ENCODE measurements at regions not wholly inside any gene's neighbourhood (a gene's known extent, or its start where the extent isn't known, plus 50 kb on each side); places are given as distances from the start of the nearest gene placed in this dataset.
"Not testable (repeated sequence)": the region's sequence is repeated elsewhere in the genome, so short reads cannot be mapped to it uniquely, and the experiment has no call there.

DNA sequence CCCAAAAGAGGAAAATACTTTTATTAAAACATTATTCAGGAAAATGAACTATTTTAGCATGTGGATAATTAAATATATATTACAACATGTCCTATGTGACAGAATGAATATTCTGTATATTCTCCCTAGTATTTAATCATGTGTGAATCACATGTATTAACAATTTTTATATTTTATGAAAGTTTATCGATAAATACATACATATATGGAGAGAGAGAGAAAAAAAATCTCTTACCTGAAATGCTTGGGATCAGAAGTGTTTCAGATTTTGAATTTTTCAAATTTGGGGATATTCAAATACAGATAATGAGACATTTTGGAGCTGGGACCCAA is 228.6 kb upstream of the RBBP8 start:
- Histone ChIP-seq H3K27ac (ENCODE audit: low read depth, low read length) (no peak overlapping the region), H3K4me3 (ENCODE audit: low read length) (no peak overlapping the region), H3K9me3 (ENCODE audit: low read length) (no peaks in the 10 kb centered on the region), H3K27me3 (ENCODE audit: insufficient read depth, low read length, poor library complexity, severe bottlenecking) (no peaks in the 10 kb centered on the region), H3K36me3 (ENCODE audit: insufficient read depth, low read length) (no peaks in the 10 kb centered on the region), H3K4me1 (ENCODE audit: insufficient read depth, low read length) (no peaks in the 10 kb centered on the region)
- H3K27ac Mint-ChIP-seq, result no peak overlapping the region
- peaks cover 0 to 2% (median 0%) of the 10 kb centered on the region in 3 donors for H3K36me3 Mint-ChIP-seq
- H3K4me3 Mint-ChIP-seq, result no peak overlapping the region
- no peak for DNase-seq
- no peaks in the 10 kb centered on the region for H3K4me1 Mint-ChIP-seq
- H3K27me3 Mint-ChIP-seq, result peaks cover 8 to 13% of the 10 kb centered on the region in 2 donors
- POLR2A ChIA-PET, result no interaction called here
- CTCF ChIA-PET, result no interaction called here
- peaks cover 0 to 2% (median 0%) of the 10 kb centered on the region in 5 donors for H3K9me3 Mint-ChIP-seq

DNA sequence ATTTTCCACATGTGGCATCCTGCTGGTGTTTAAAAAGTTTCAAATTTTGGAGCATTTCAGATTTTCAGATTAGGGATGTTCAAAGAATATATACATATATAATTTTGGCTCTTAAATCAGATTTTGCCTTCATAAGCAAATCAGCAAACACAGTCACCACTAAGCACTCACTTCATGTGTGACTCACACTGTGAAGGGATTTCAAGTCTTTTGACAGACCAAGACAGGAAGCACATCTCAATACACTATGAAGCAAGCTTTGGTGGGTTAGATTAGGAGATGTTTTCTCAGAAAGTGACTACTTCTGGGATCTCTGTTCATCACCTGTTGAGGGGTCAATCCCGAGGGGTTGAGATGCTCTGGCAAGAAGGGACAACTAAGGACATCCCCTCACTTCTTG is 227.8 kb upstream of the RBBP8 start:
- no peaks in the 10 kb centered on the region for H3K36me3 ChIP-seq (ENCODE audit: insufficient read depth, low read length)
- no peaks in the 10 kb centered on the region for H3K9me3 ChIP-seq (ENCODE audit: low read length)
- Mint-ChIP-seq H3K27ac (no peak overlapping the region), H3K9me3 (no peaks in the 10 kb centered on the region), H3K4me1 (no peaks in the 10 kb centered on the region), H3K4me3 (no peak overlapping the region), H3K36me3 (no peaks in the 10 kb centered on the region), H3K27me3 (peaks cover 8% of the 10 kb centered on the region in 2 donors)
- no peak overlapping the region for H3K27ac ChIP-seq (ENCODE audit: low read depth, low read length)
- DNase-seq, result no peak
- no peaks in the 10 kb centered on the region for H3K27me3 ChIP-seq (ENCODE audit: insufficient read depth, low read length, poor library complexity, severe bottlenecking)
- H3K4me1 ChIP-seq (ENCODE audit: insufficient read depth, low read length), result no peaks in the 10 kb centered on the region
- POLR2A ChIA-PET, result no interaction called here
- no peak overlapping the region for H3K4me3 ChIP-seq (ENCODE audit: low read length)
- CTCF ChIA-PET, result no interaction called here

DNA sequence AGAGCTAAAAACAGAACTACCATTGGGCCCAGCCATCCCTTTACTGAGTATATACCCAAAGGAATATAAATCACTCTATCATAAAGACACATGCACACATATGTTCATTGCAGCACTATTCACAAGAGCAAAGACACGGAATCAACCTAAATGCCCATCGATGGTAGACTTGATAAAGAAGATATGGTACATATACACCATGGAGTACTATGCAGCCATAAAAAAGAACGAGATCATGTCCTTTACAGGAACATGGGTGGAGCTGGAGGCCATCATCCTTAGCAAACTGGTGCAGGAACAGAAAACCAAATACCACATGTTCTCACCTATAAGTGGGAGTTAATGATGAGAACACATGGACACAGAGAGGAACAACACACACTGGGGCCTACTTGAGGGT is 227.1 kb upstream of the RBBP8 start:
- H3K4me3 ChIP-seq (ENCODE audit: low read length); H3K36me3 ChIP-seq (ENCODE audit: insufficient read depth, low read length); H3K4me3 Mint-ChIP-seq; H3K27ac Mint-ChIP-seq; H3K27ac ChIP-seq (ENCODE audit: low read depth, low read length); H3K4me1 Mint-ChIP-seq; DNase-seq; H3K36me3 Mint-ChIP-seq; H3K9me3 Mint-ChIP-seq; H3K27me3 Mint-ChIP-seq; CTCF ChIA-PET; H3K4me1 ChIP-seq (ENCODE audit: insufficient read depth, low read length); POLR2A ChIA-PET; H3K9me3 ChIP-seq (ENCODE audit: low read length); H3K27me3 ChIP-seq (ENCODE audit: insufficient read depth, low read length, poor library complexity, severe bottlenecking): not testable (repeated sequence)

DNA sequence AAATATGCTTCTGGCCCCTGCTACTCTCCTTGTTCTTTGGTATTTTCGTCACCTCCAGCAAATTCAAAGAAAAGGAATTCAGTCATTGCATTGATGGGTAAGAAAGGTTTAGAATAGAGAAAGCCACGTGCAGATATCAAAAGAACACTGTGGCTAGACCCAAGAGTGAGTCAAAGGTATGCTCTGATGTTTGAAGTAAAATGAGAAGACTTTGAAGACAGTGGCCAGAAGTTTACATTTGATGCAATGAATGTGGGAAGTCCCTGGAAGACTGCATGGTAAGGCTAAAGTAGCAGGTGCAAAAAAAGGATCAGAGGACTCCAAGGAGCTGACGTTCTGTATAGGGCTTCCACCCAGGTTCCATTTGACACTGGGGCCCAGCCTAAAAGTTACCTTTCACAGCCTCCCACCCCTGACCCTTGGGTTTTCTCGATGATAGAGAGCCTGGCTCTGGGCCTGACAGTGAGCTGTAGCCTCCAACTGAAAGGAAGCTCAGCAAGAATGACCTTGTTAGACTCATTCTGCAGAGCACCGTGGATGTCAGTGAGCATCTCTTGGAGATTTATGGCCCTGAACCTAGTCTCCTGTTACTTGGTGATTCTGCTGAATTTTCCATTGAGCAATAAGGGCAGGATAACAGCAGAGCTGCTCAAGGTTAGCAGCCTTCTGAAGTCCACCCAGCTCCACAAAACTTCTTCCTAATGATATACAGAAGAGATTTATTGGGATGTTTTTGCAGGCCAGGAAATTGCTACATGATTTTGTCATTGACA is 223.7 kb upstream of the RBBP8 start:
- Histone ChIP-seq H3K9me3 (ENCODE audit: low read length) (no peaks in the 10 kb centered on the region), H3K27me3 (ENCODE audit: insufficient read depth, low read length, poor library complexity, severe bottlenecking) (no peaks in the 10 kb centered on the region), H3K27ac (ENCODE audit: low read depth, low read length) (no peak overlapping the region), H3K4me1 (ENCODE audit: insufficient read depth, low read length) (no peaks in the 10 kb centered on the region), H3K4me3 (ENCODE audit: low read length) (no peak overlapping the region), H3K36me3 (ENCODE audit: insufficient read depth, low read length) (no peaks in the 10 kb centered on the region)
- Mint-ChIP-seq H3K36me3 (no peaks in the 10 kb centered on the region), H3K27me3 (peaks cover 6 to 11% of the 10 kb centered on the region in 2 donors), H3K9me3 (no peaks in the 10 kb centered on the region), H3K4me1 (no peaks in the 10 kb centered on the region), H3K4me3 (no peak overlapping the region), H3K27ac (peak overlapping the region in 1 of 8 donors; percentile 39)
- CTCF ChIA-PET, result no interaction called here
- POLR2A ChIA-PET, result no interaction called here
- no peak for DNase-seq

DNA sequence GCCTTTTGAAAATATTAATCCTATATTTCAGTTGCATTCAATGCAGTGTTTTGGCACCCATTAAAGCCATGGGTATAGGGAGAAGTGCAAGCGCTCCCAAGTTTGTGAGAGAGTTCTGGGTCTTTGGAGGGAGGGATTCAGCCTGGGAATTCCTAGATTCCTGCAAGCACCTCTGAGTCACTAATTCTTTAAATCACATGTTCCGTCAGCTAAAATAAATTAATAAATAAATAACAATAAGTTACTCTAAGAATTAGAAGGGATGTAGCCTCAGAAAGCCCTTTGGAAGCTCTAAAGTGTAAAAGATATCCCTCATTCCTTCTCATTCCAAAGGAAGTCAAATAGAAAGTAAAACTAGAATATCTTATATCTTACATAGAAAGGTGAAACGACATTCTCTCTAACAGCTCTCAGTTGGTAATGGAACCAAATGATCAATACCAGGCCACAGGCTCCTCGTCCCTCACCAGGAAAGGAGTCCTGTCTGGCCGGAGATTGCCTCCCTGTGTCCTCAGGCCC is 222.4 kb upstream of the RBBP8 start:
- no peak overlapping the region for H3K4me3 Mint-ChIP-seq
- no peaks in the 10 kb centered on the region for H3K9me3 Mint-ChIP-seq
- no peaks in the 10 kb centered on the region for H3K9me3 ChIP-seq (ENCODE audit: low read length)
- no peak overlapping the region for H3K4me3 ChIP-seq (ENCODE audit: low read length)
- ChIA-PET CTCF (no interaction called here), POLR2A (no interaction called here)
- no peak overlapping the region for H3K27ac ChIP-seq (ENCODE audit: low read depth, low read length)
- no peaks in the 10 kb centered on the region for H3K4me1 ChIP-seq (ENCODE audit: insufficient read depth, low read length)
- DNase-seq, result no peak
- no peaks in the 10 kb centered on the region for H3K27me3 ChIP-seq (ENCODE audit: insufficient read depth, low read length, poor library complexity, severe bottlenecking)
- H3K27me3 Mint-ChIP-seq, result peaks cover 6 to 9% of the 10 kb centered on the region in 2 donors
- H3K27ac Mint-ChIP-seq, result peak overlapping the region in 1 of 8 donors; percentile 30
- no peaks in the 10 kb centered on the region for H3K4me1 Mint-ChIP-seq
- no peaks in the 10 kb centered on the region for H3K36me3 ChIP-seq (ENCODE audit: insufficient read depth, low read length)
- H3K36me3 Mint-ChIP-seq, result no peaks in the 10 kb centered on the region

DNA sequence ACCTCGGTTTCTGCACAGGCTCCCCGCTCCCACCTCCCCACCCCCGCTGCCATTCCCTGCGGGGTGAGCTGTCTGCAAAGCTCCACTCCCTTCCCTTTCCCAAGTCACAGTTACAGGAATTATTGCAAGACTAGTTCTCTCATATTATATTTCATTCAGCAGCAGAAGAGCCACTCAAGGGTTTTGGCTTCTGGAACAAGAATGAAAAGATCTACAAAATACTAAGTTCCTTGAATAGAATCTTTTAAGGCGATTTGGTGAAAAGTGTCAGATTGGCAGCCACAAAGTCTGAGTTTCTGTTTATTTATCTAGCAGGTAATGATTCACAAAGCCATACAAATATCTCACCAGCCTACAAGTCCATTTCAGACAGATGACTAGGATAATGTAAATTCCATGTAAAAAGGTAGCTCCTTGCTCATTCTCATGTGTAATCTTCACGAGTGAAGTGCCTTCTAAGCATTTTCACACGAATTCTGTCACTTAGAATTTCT is 221.9 kb upstream of the RBBP8 start:
- peaks cover 3 to 6% of the 10 kb centered on the region in 2 donors for H3K27me3 Mint-ChIP-seq
- H3K4me1 Mint-ChIP-seq, result no peaks in the 10 kb centered on the region
- H3K27me3 ChIP-seq (ENCODE audit: insufficient read depth, low read length, poor library complexity, severe bottlenecking), result no peaks in the 10 kb centered on the region
- POLR2A ChIA-PET, result no interaction called here
- H3K4me3 Mint-ChIP-seq, result no peak overlapping the region
- no peaks in the 10 kb centered on the region for H3K4me1 ChIP-seq (ENCODE audit: insufficient read depth, low read length)
- DNase-seq, result no peak
- CTCF ChIA-PET, result no interaction called here
- H3K36me3 ChIP-seq (ENCODE audit: insufficient read depth, low read length), result no peaks in the 10 kb centered on the region
- H3K9me3 ChIP-seq (ENCODE audit: low read length), result no peaks in the 10 kb centered on the region
- H3K27ac Mint-ChIP-seq, result peak overlapping the region in 1 of 8 donors; percentile 30
- no peaks in the 10 kb centered on the region for H3K9me3 Mint-ChIP-seq
- no peak overlapping the region for H3K27ac ChIP-seq (ENCODE audit: low read depth, low read length)
- no peaks in the 10 kb centered on the region for H3K36me3 Mint-ChIP-seq
- no peak overlapping the region for H3K4me3 ChIP-seq (ENCODE audit: low read length)

DNA sequence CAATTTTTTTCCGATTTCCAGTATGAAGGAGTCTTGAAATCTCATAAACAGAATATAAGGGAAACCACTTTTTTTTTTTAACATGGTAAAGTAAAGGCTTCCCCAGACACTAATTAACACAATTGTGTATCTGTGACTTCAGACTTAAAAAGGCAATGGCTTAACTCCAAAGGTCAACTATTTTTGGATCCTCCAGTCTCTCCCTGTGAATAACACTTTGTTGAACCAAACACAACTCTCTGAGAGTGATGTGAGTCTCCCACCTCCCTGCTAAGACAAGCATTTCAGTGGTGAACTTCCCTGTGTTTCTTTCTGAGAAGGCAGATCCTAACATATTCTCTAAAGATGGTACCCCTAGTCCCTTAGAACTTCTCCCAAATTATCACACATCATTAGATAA is 219.6 kb upstream of the RBBP8 start:
- Mint-ChIP-seq H3K4me3 (no peak overlapping the region), H3K27ac (no peak overlapping the region), H3K36me3 (no peaks in the 10 kb centered on the region), H3K27me3 (peaks cover 5 to 11% of the 10 kb centered on the region in 2 donors), H3K4me1 (no peaks in the 10 kb centered on the region), H3K9me3 (no peaks in the 10 kb centered on the region)
- Histone ChIP-seq H3K9me3 (ENCODE audit: low read length) (no peaks in the 10 kb centered on the region), H3K4me3 (ENCODE audit: low read length) (no peak overlapping the region), H3K36me3 (ENCODE audit: insufficient read depth, low read length) (no peaks in the 10 kb centered on the region), H3K27me3 (ENCODE audit: insufficient read depth, low read length, poor library complexity, severe bottlenecking) (no peaks in the 10 kb centered on the region), H3K27ac (ENCODE audit: low read depth, low read length) (no peak overlapping the region), H3K4me1 (ENCODE audit: insufficient read depth, low read length) (no peaks in the 10 kb centered on the region)
- POLR2A ChIA-PET, result no interaction called here
- CTCF ChIA-PET, result no interaction called here
- no peak for DNase-seq

DNA sequence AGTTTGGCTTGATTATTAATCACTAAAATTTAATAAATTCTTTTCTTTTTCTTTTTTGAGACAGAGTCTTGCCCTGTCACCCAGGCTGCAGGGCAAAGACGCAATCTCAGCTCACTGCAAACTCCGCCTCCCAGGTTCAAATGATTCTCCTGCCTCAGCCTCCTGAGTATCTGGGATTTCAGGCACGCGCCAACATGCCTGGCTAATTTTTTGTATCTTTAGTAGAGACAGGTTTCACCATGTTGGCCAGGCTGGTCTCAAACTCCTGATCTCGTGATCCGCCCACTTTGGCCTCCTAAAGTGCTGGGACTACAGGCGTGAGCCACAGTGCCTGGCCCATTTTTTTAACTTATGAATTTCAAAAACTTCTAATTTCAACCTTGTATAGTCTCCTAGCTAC is 215.6 kb upstream of the RBBP8 start:
- H3K27me3 ChIP-seq (ENCODE audit: insufficient read depth, low read length, poor library complexity, severe bottlenecking); H3K27ac ChIP-seq (ENCODE audit: low read depth, low read length); H3K27me3 Mint-ChIP-seq; POLR2A ChIA-PET; H3K4me1 ChIP-seq (ENCODE audit: insufficient read depth, low read length); DNase-seq; H3K9me3 ChIP-seq (ENCODE audit: low read length); H3K36me3 ChIP-seq (ENCODE audit: insufficient read depth, low read length); H3K9me3 Mint-ChIP-seq; H3K36me3 Mint-ChIP-seq; H3K4me1 Mint-ChIP-seq; H3K4me3 Mint-ChIP-seq; H3K27ac Mint-ChIP-seq; H3K4me3 ChIP-seq (ENCODE audit: low read length): not testable (repeated sequence)
- CTCF ChIA-PET, result interaction anchor here (1.3 kb wide), 1 partner anchor 14 kb away, joined by 3 read pairs; no protein-coding TSS in a partner anchor
